ENCODE measurements at regions not wholly inside any gene's neighbourhood (a gene's known extent, or its start where the extent isn't known, plus 50 kb on each side); places are given as distances from the start of the nearest gene placed in this dataset.

GRCh38 chr3:30354972-30355371, 251.4 kb upstream of the TGFBR2 start:
- Histone ChIP-seq H3K4me1 (ENCODE audit: control insufficient read depth, insufficient read depth, low read length) (peaks cover 4% of the 10 kb centered on the region), H3K4me3 (ENCODE audit: low read depth in 2 of 2, low read length in 2 of 2) (no peak overlapping the region), H3K27me3 (ENCODE audit: control insufficient read depth, insufficient read depth, low read length) (no peaks in the 10 kb centered on the region), H3K27ac (ENCODE audit: low read length) (peak overlapping the region; percentile 54), H3K9me3 (ENCODE audit: control insufficient read depth, insufficient read depth, low read depth, low read length) (no peaks in the 10 kb centered on the region), H3K36me3 (ENCODE audit: control insufficient read depth, insufficient read depth, low read length) (no peaks in the 10 kb centered on the region)
- BruUV-seq (replicated peaks), result no TSS peak
- ChIA-PET CTCF (no interaction called here), POLR2A (no interaction called here)
- ATAC-seq, result no peak
- DNase-seq (ENCODE audit: low read depth, low spot score), result no peak
- in situ Hi-C loops (cut with HindIII; ENCODE audit: low pct_unique_long_range_greater_than_20kb, low sequenced_read_pairs), result no loop called here
- intact Hi-C loops (cut with micrococcal nuclease; ENCODE audit: unreplicated experiment), result no loop called here
- TF ChIP-seq TCF7L2 (IDR thresholded peaks at IDR 0.05; ENCODE audit: low read depth, low read length), result no peak
- TF ChIP-seq, protein P1, sequence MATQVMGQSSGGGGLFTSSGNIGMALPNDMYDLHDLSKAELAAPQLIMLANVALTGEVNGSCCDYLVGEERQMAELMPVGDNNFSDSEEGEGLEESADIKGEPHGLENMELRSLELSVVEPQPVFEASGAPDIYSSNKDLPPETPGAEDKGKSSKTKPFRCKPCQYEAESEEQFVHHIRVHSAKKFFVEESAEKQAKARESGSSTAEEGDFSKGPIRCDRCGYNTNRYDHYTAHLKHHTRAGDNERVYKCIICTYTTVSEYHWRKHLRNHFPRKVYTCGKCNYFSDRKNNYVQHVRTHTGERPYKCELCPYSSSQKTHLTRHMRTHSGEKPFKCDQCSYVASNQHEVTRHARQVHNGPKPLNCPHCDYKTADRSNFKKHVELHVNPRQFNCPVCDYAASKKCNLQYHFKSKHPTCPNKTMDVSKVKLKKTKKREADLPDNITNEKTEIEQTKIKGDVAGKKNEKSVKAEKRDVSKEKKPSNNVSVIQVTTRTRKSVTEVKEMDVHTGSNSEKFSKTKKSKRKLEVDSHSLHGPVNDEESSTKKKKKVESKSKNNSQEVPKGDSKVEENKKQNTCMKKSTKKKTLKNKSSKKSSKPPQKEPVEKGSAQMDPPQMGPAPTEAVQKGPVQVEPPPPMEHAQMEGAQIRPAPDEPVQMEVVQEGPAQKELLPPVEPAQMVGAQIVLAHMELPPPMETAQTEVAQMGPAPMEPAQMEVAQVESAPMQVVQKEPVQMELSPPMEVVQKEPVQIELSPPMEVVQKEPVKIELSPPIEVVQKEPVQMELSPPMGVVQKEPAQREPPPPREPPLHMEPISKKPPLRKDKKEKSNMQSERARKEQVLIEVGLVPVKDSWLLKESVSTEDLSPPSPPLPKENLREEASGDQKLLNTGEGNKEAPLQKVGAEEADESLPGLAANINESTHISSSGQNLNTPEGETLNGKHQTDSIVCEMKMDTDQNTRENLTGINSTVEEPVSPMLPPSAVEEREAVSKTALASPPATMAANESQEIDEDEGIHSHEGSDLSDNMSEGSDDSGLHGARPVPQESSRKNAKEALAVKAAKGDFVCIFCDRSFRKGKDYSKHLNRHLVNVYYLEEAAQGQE (IDR thresholded peaks at IDR 0.05; ENCODE audit: insufficient read depth in 1 of 2, low read depth in 2 of 2, low read length in 1 of 2), result no peak
- TF ChIP-seq SIN3A (IDR thresholded peaks at IDR 0.05; ENCODE audit: borderline replicate concordance, insufficient read depth, low read depth, low read length), result no peak
- no peak for TF ChIP-seq POLR2AphosphoS5 (IDR thresholded peaks at IDR 0.05; ENCODE audit: low read depth, low read length)
- TF ChIP-seq CTCF (IDR thresholded peaks at IDR 0.05), result no peak

- no TSS peak for BruUV-seq (replicated peaks)
- intact Hi-C loops (cut with micrococcal nuclease; ENCODE audit: unreplicated experiment) (no loop called here), in situ Hi-C loops (cut with HindIII; ENCODE audit: low pct_unique_long_range_greater_than_20kb, low sequenced_read_pairs) (no loop called here)
- POLR2A ChIA-PET, result no interaction called here
- Histone ChIP-seq H3K4me1 (ENCODE audit: control insufficient read depth, insufficient read depth, low read length) (peaks cover 4% of the 10 kb centered on the region), H3K9me3 (ENCODE audit: control insufficient read depth, insufficient read depth, low read depth, low read length) (no peaks in the 10 kb centered on the region), H3K36me3 (ENCODE audit: control insufficient read depth, insufficient read depth, low read length) (no peaks in the 10 kb centered on the region), H3K27ac (ENCODE audit: low read length) (no peak overlapping the region; the same call in 1 of the 2 replicates), H3K4me3 (ENCODE audit: low read depth in 2 of 2, low read length in 2 of 2) (no peak overlapping the region), H3K27me3 (ENCODE audit: control insufficient read depth, insufficient read depth, low read length) (no peaks in the 10 kb centered on the region)
- DNase-seq (ENCODE audit: low read depth, low spot score) (no peak), ATAC-seq (no peak)
- TF ChIP-seq SIN3A (IDR thresholded peaks at IDR 0.05; ENCODE audit: borderline replicate concordance, insufficient read depth, low read depth, low read length) (no peak), CTCF (IDR thresholded peaks at IDR 0.05) (no peak), TCF7L2 (IDR thresholded peaks at IDR 0.05; ENCODE audit: low read depth, low read length) (peak; percentile 31; the same call in 1 of the 2 replicates), POLR2AphosphoS5 (IDR thresholded peaks at IDR 0.05; ENCODE audit: low read depth, low read length) (no peak)
- TF ChIP-seq, protein P1 (IDR thresholded peaks at IDR 0.05; ENCODE audit: insufficient read depth in 1 of 2, low read depth in 2 of 2, low read length in 1 of 2), result no peak
- CTCF ChIA-PET, result no interaction called here
These were observed 250.8 kb upstream of the TGFBR2 start for GRCh38 chr3:30355622-30356021.

All from Panc1 (cell line).